Neuronal stem cell (in vitro differentiated cells): ENCODE measurements at regions not wholly inside any gene's neighbourhood (a gene's known extent, or its start where the extent isn't known, plus 50 kb on each side); places are given as distances from the start of the nearest gene placed in this dataset.
"Not testable (repeated sequence)": the region's sequence is repeated elsewhere in the genome, so short reads cannot be mapped to it uniquely, and the experiment has no call there.

ENCODE experiments used
- DNase-seq: peaks from one replicate; pipeline ENCODE4 v3.0.0-alpha.2; 2013; ENCODE audit warnings: low spot score
- H2AFZ ChIP-seq: one replicate; pipeline ENCODE4 v1.6.1; 2013; ENCODE audit warnings: mild to moderate bottlenecking, low read length, inconsistent platforms
- H2AK5ac ChIP-seq: 2 replicates; pipeline ENCODE4 v1.6.1; 2013; ENCODE audit warnings: low read depth, mild to moderate bottlenecking, inconsistent platforms, low read length, moderate library complexity, mixed read lengths
- H2BK120ac ChIP-seq: 2 replicates; pipeline ENCODE4 v1.6.1; 2013; ENCODE audit warnings: low read depth, mild to moderate bottlenecking, inconsistent platforms, low read length, moderate library complexity, mixed read lengths
- H2BK12ac ChIP-seq: one replicate; pipeline ENCODE4 v1.6.1; 2013; ENCODE audit warnings: low read length, inconsistent platforms
- H2BK15ac ChIP-seq: 2 replicates; pipeline ENCODE4 v1.6.1; 2013; ENCODE audit warnings: mild to moderate bottlenecking, low read length, inconsistent platforms, mixed read lengths
- H2BK5ac ChIP-seq: one replicate; pipeline ENCODE4 v1.6.1; 2013; ENCODE audit warnings: inconsistent platforms, mild to moderate bottlenecking, low read length, moderate library complexity
- H3K14ac ChIP-seq: one replicate; pipeline ENCODE4 v1.6.1; 2013; ENCODE audit warnings: low read length, inconsistent platforms
- H3K18ac ChIP-seq: 2 replicates; pipeline ENCODE4 v1.6.1; 2013; ENCODE audit warnings: low read length, inconsistent platforms
- H3K23ac ChIP-seq: 2 replicates; pipeline ENCODE4 v1.6.1; 2013; ENCODE audit warnings: low read depth, mild to moderate bottlenecking, mixed read lengths, low read length, inconsistent platforms; ENCODE audit not compliant: poor library complexity
- H3K27ac ChIP-seq: replicated peaks from 3 replicates; pipeline ENCODE4 v1.5.1; 2013; ENCODE audit warnings: low read length, inconsistent platforms
- H3K27me3 ChIP-seq, 3 experiments: 2 replicates each; pipeline ENCODE4 v1.6.1; 2013; ENCODE audit warnings: low read length in 3 of 3, mild to moderate bottlenecking in 2 of 3, inconsistent platforms in 1 of 3, low read depth in 1 of 3, mixed read lengths in 1 of 3, moderate library complexity in 1 of 3; ENCODE audit not compliant: control insufficient read depth in 3 of 3, insufficient read depth in 3 of 3
- H3K36me3 ChIP-seq, 2 donors: replicated peaks in 1 of 2; 2 replicates each; pipeline ENCODE4 v1.6.1; 2013; ENCODE audit warnings: low read length in 2 of 2; ENCODE audit not compliant: control insufficient read depth in 2 of 2, insufficient read depth in 2 of 2
- H3K4ac ChIP-seq: 2 replicates; pipeline ENCODE4 v1.6.1; 2013; ENCODE audit warnings: inconsistent platforms, mild to moderate bottlenecking, low read length, moderate library complexity
- H3K4me1 ChIP-seq, 2 donors: 1 replicate in 1 of 2; 2 replicates in 1 of 2; pipeline ENCODE4 v1.6.1; 2013; ENCODE audit warnings: low read length in 2 of 2, low read depth in 1 of 2; ENCODE audit not compliant: control insufficient read depth in 2 of 2, insufficient read depth in 1 of 2
- H3K4me2 ChIP-seq: one replicate; pipeline ENCODE4 v1.6.1; 2013; ENCODE audit warnings: mild to moderate bottlenecking, low read length, inconsistent platforms; ENCODE audit not compliant: insufficient read depth, poor library complexity, severe bottlenecking
- H3K4me3 ChIP-seq, 2 donors: 2 replicates each; pipeline ENCODE4 v1.5.1; 2013; ENCODE audit warnings: low read length in 2 of 2, mild to moderate bottlenecking in 2 of 2, inconsistent platforms in 1 of 2, moderate library complexity in 1 of 2
- H3K79me1 ChIP-seq: one replicate; pipeline ENCODE4 v1.6.1; 2013; ENCODE audit warnings: low read depth, mild to moderate bottlenecking, inconsistent platforms, low read length, moderate library complexity
- H3K9ac ChIP-seq: one replicate; pipeline ENCODE4 v1.6.1; 2013; ENCODE audit warnings: mild to moderate bottlenecking, low read depth, low read length, inconsistent platforms; ENCODE audit not compliant: poor library complexity
- H3K9me3 ChIP-seq, 2 donors: replicated peaks in 1 of 2; 2 replicates each; pipeline versions ENCODE3 to v1.6.1; 2013; ENCODE audit warnings: low read length in 2 of 2, mild to moderate bottlenecking in 2 of 2, inconsistent platforms in 1 of 2, low read depth in 1 of 2, mixed read lengths in 1 of 2, moderate library complexity in 1 of 2; ENCODE audit not compliant: control insufficient read depth in 2 of 2, insufficient read depth in 1 of 2
- H4K8ac ChIP-seq: one replicate; pipeline ENCODE4 v1.6.1; 2013; ENCODE audit warnings: low read depth, mild to moderate bottlenecking, inconsistent platforms, low read length, moderate library complexity
- H4K91ac ChIP-seq: one replicate; pipeline ENCODE4 v1.6.1; 2013; ENCODE audit warnings: low read length, low read depth, mild to moderate bottlenecking, inconsistent platforms; ENCODE audit not compliant: poor library complexity
- WGBS, 2 donors: extraction: QIAGEN DNeasy Blood & Tissue Kit; methylation state at CpG; one replicate each; pipeline ENCODE4 v1.1.7; 2013; ENCODE audit warnings: missing lambda C conversion rate in 2 of 2, mixed read lengths in 1 of 2; ENCODE audit not compliant: insufficient read length in 2 of 2, insufficient replicate concordance in 1 of 2; ENCODE audit errors: extremely low coverage in 2 of 2; 5-methylcytosine and 5-hydroxymethylcytosine counted together

GRCh38 chr2:32884346-32884745, 62.4 kb upstream of the LTBP1 start:
- H3K4me3 ChIP-seq = no peak overlapping the region
- no peak overlapping the region for H4K8ac ChIP-seq
- no peak overlapping the region for H3K23ac ChIP-seq
- H2BK15ac ChIP-seq = no peak overlapping the region
- H3K14ac ChIP-seq = no peak overlapping the region
- H3K27ac ChIP-seq = no peak overlapping the region
- DNase-seq = no peak
- H3K9ac ChIP-seq = no peak overlapping the region
- no peaks in the 10 kb centered on the region for H3K27me3 ChIP-seq
- no peak overlapping the region for H4K91ac ChIP-seq
- no peak overlapping the region for H3K4me2 ChIP-seq
- H3K18ac ChIP-seq = no peak overlapping the region
- no CpG with 5 or more reads among the region's 2 CpGs for WGBS, 2 donors
- H2AK5ac ChIP-seq = no peak overlapping the region
- no peaks in the 10 kb centered on the region for H3K79me1 ChIP-seq
- H3K9me3 ChIP-seq = peaks cover 3 to 7% of the 10 kb centered on the region in 2 donors
- H2AFZ ChIP-seq = no peak overlapping the region
- H3K4me1 ChIP-seq = peaks cover 2 to 6% of the 10 kb centered on the region in 2 donors
- no peaks in the 10 kb centered on the region for H3K36me3 ChIP-seq
- no peak overlapping the region for H2BK12ac ChIP-seq
- H2BK5ac ChIP-seq = no peak overlapping the region
- no peak overlapping the region for H2BK120ac ChIP-seq
- no peak overlapping the region for H3K4ac ChIP-seq

DNA sequence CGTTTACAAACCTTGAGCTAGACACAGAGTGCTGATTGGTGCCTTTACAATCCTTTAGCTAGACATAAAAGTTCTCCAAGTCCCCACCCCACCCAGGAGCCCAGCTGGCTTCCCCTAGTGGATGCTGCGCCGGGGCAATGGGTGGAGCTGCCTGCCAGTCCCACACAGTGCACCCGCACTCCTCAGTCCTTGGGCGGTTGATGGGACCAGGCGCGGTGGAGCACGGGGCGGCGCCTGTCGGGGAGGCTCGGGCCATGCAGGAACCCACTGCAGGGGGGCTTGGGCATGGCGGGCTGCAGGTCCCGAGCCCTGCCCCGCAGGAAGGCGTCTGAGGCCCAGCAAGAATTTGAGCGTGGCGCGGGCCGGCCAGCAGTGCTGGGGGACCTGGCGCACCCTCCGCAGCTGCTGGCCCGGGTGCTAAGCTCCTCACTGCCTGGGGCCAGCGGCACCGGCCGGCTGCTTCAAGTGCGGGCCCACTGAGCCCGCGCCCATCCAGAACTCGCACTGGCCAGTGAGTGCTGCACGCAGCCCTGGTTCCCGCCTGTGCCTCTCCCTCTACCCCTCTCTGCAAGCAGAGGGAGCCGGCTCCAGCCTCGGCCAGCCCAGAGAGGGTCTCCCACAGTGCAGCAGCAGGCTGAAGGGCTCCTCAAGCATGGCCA, 60.2 kb upstream of the LTBP1 start:
- H3K4me3 ChIP-seq, DNase-seq, H3K36me3 ChIP-seq, H2BK120ac ChIP-seq, H3K4me2 ChIP-seq, H3K9me3 ChIP-seq, H2AK5ac ChIP-seq, H3K9ac ChIP-seq, H3K27me3 ChIP-seq, H2BK15ac ChIP-seq, H3K79me1 ChIP-seq, H2AFZ ChIP-seq, H3K14ac ChIP-seq, H3K18ac ChIP-seq, H4K8ac ChIP-seq, H2BK12ac ChIP-seq, H3K27ac ChIP-seq, H3K23ac ChIP-seq, H3K4ac ChIP-seq, H3K4me1 ChIP-seq, H4K91ac ChIP-seq, H2BK5ac ChIP-seq: not testable (repeated sequence)
- WGBS, 2 donors = no CpG with 5 or more reads among the region's 34 CpGs

DNA sequence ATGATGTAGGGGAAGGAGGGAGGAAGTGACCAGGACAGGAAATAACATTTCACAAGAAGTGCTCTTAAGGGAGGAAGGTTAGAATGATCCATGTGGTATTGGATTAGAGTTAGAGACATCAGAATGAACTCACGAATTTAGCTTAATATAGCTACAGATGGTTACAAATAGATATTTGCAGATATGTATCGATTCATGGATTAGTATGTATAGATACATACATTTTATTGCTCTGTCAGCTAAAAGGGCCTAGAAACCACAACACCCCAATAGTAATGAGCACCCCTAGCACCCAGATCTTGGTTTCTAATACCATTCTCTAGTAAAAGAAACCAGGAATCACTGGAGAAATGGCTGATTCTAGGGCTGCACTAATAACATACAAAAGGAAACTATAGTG, 59.6 kb upstream of the LTBP1 start:
- Histone ChIP-seq H2BK12ac (no peak overlapping the region), H2AK5ac (no peak overlapping the region), H3K79me1 (no peaks in the 10 kb centered on the region), H3K18ac (no peak overlapping the region), H3K4me1 (peaks cover 2 to 6% of the 10 kb centered on the region in 2 donors), H3K9me3 (peaks cover 3 to 7% of the 10 kb centered on the region in 2 donors), H2AFZ (no peak overlapping the region), H3K9ac (no peak overlapping the region), H3K23ac (no peak overlapping the region), H3K4ac (no peak overlapping the region), H3K4me3 (no peak overlapping the region), H3K4me2 (no peak overlapping the region), H2BK5ac (no peak overlapping the region), H4K8ac (no peak overlapping the region), H3K27ac (no peak overlapping the region), H4K91ac (no peak overlapping the region), H2BK120ac (no peak overlapping the region), H3K14ac (no peak overlapping the region), H3K27me3 (no peaks in the 10 kb centered on the region), H3K36me3 (no peaks in the 10 kb centered on the region), H2BK15ac (no peak overlapping the region)
- no CpG with 5 or more reads among the region's 2 CpGs for WGBS, 2 donors
- no peak for DNase-seq

DNA sequence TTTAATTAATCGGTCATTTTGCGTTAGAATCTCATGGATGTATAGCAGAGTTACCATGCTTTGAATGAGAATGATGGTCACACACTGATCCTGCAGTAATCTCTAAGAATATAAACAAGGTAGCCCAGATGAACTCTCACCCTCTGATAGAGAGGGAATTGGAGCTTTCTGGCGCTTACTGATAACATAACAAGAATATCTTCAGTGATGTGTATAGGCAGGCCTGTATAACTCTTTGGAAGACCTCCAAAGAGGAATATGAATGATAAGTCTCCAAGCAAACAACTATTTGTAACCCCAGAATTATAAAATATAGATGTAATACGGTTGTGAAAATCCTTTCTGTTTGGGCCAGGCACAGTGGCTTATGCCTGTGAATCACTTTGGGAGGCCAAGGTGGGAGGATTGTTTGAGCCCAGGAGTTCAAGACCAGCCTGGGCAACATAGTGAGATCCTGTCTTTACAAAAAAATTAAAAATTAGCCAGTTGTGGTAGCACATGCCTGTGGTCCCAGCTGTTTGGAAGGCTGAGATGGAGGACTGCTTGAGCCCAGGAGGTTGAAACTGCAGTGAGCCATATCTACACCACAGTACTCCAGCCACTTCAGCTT, 52.5 kb upstream of the LTBP1 start:
- Histone ChIP-seq H2BK12ac (no peak overlapping the region), H4K91ac (no peak overlapping the region), H3K27ac (no peak overlapping the region), H3K4me2 (no peak overlapping the region), H3K4ac (no peak overlapping the region), H2AFZ (no peak overlapping the region), H3K14ac (no peak overlapping the region), H2BK120ac (no peak overlapping the region), H3K27me3 (no peaks in the 10 kb centered on the region), H2BK5ac (no peak overlapping the region), H4K8ac (no peak overlapping the region), H3K23ac (no peak overlapping the region), H3K9ac (no peak overlapping the region), H2BK15ac (no peak overlapping the region), H3K79me1 (no peaks in the 10 kb centered on the region), H3K4me1 (no peaks in the 10 kb centered on the region), H3K36me3 (no peaks in the 10 kb centered on the region), H3K9me3 (no peaks in the 10 kb centered on the region), H2AK5ac (no peak overlapping the region), H3K4me3 (no peak overlapping the region), H3K18ac (no peak overlapping the region)
- no peak for DNase-seq
- WGBS, 2 donors = no CpG with 5 or more reads among the region's 4 CpGs
